NCI-H460 (cell line): ENCODE measurements at regions not wholly inside any gene's neighbourhood (a gene's known extent, or its start where the extent isn't known, plus 50 kb on each side); places are given as distances from the start of the nearest gene placed in this dataset.
A peak's percentile ranks its signal among the peaks of the same experiment; 100 is the strongest.

ENCODE experiments used
- DNase-seq: peaks from one replicate; pipeline ENCODE4 v3.0.0-alpha.2; 2016; ENCODE audit warnings: low read depth; ENCODE audit errors: extremely low read depth

DNA sequence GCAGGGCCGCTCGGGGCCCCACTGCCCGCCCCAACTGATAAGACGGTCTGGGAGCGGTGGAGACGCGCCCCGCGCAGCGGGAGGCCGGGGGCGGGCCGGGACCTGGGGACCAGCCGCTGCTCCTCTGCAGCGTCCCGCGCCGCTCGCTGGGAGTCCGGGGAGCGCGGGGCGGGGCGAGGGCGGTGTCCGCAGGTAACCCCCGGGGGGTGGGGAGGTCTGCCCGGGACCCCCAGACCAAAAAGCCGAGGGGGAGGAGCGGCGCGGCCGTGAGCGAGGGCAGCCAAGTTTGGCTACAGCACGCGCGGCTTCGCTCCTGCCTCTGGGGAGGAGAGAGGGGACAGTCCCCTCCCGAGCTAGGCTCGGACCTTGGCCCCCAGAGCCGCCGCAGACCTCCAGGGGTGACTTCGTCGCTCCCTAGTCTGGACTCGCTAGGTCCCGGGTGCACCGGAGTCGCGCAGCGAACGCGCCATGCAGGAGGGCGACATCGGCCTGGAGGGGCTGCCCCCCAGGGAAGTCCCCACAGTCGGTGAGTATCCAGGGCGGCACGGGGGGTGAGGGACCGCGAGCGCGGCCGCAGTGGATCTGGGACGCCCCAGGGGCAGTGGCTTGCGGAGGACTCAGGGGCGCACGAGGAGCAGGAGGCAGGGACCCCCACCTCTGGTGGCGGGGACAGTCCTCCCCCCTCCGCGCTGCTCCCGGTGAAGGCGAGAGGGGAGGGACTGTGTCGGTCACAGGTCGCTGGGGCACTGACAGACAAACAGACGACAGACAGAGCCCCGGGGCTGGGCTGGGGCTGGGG lies 92.3 kb upstream of the ANO1 start:
- no peak for DNase-seq

- DNase-seq = no peak
Observed at GRCh38 chr11:69986440-69986787, 91.7 kb upstream of the ANO1 start.

DNA sequence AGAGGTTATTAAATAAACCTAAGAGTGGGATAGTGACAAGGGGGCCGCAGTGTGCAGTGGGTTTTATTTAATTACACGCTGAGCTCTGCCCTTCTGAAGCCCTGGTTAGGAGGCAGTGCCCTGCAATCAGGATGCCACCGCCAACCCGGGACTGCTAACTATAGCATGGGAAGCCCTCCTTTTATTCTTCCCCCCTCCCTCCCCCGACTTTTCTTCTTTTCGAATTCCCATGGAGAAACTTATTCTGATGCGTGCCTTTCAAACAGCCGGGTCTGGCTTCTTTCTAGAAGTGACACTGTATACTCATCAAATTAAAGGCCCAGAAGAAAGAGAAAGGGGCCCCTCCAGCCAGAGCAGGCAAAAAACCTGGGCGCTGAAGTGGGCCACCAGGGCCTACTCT lies 91.3 kb upstream of the ANO1 start:
- no peak for DNase-seq

DNA sequence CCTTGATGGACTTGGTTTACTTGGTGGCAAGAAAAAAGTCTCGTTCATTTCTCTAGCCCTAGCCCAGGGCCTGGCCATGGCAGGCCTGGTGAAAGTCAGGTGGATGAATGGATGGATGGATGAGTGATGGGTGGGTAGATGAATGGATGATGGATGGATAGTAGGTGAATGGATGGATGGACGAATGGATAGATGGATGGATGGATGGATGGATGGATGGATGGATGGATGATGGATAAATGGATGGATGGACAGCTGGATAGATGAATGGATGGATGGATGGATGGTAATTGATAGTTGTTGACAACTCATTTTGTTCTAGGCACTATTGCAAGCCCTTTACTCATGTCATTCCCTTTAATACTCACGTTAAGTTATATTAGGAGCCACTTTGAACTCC lies 86.1 kb upstream of the ANO1 start:
- DNase-seq = no peak

- DNase-seq = no peak
Observed at GRCh38 chr11:69992943-69993694, 85.0 kb upstream of the ANO1 start.

- no peak for DNase-seq
Observed at GRCh38 chr11:69994810-69995209, 83.3 kb upstream of the ANO1 start.

DNA sequence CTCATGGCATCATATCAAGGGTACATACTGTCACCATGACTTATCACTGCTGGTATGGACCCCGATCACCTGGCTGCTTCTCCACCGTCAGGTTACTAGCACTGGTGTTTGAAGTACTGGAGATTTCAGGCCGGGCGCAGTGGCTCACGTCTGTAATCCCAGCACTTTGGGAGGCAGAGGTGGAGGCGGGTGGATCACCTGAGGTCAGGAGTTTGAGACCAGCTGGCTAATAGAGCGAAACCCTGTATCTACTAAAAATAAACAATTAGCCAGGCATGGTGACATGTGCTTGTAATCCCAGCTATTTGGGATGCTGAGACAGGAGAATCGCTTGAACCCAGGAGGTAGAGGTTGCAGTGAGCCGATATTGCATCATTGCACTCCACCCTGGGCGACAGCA lies 82.4 kb upstream of the ANO1 start:
- no peak for DNase-seq

DNA sequence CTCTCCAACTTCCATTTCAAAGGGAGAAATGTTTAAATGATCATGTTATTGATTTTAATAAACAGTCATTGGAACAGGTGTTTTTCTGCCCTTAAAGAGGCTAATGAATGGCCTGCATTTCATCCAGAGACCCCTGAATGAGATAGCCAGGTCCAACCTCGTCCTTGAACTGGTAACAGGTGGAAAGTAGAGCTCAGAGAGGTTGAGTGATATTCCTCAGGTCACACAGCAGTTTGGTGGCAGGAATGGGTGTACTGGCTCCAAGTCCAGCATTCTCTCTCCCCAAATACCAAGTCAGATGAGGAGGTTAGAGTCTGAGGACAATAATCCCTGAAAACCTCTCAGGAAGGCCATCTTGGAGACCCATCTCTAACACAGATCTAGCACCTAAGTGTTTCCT lies 81.7 kb upstream of the ANO1 start:
- DNase-seq = no peak

- no peak for DNase-seq
Observed at GRCh38 chr11:69997352-69997751, 80.8 kb upstream of the ANO1 start.

- no peak for DNase-seq
Observed at GRCh38 chr11:69999721-70000120, 78.4 kb upstream of the ANO1 start.

DNA sequence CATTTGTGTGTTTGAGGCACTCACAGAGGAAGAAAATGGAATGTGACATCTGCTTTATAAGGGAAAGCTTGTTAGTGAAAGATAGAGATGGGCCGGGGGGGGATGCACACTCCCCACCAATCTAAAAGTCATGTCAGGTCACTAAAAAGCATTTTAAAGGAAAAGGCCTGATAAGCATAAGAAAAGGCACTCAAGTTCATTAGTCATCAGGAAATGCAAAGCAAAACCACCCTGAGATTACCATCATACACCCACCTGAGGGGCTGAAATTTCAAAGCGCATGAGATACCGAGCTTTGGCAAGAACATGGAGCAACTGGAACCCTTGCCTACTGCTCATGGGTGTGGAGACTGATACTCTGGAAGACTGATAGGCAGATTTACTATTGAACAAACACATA lies 77.9 kb upstream of the ANO1 start:
- DNase-seq = no peak

GRCh38 chr11:70001246-70001645 lies 76.9 kb upstream of the ANO1 start:
- no peak for DNase-seq

DNA sequence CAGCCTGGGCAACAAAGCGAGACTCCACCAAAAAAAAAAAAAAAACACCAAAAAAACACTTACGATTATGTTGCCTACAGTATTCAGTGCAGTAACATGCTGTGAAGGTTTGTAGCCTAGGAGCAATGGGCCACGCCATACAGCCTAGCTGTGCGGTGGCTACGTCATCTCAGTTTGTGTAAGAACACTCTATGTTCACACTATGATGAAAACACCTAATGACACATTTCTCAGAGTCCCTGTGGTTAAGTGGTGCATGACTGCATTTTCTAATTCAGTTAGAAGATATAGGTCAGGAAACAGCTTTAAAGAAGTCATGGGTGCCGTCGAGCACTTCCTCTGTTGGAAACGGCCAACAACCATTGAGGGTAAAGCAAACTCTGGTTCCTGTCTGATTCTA lies 75.7 kb upstream of the ANO1 start:
- peak; percentile 28 for DNase-seq

DNA sequence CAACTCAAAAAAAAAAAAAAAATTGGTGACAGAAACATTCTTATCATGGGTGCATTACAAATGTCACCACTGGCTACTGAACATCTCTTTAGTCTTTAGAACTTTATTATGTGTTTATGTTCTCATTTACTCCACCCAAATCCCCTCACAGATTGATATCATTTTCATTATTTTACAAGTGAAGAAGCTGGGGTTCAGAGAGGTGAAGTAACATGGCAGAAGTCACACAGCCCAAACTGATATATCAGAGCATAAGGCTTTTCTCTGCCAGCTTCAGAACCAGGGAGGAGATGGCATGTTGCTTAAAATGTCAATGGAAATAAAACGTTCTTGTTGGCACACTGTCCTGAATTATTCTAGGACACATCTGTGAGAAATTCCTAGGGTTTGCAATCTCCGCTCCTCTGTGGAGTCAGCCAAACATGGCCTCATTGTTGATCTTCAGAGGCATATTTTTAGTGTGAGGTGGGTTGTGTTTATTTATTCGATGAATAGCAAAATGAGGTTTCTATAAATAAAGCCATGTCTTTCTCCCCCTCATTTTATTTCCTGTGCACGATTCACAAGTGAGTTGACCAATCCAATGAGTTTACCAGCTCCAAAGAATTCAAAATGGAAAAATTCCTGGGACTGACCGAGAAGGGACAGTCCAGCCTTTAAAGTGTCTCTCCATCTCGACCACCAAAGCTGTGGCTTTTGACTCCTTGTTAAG lies 72.9 kb upstream of the ANO1 start:
- DNase-seq = peak; percentile 51

DNA sequence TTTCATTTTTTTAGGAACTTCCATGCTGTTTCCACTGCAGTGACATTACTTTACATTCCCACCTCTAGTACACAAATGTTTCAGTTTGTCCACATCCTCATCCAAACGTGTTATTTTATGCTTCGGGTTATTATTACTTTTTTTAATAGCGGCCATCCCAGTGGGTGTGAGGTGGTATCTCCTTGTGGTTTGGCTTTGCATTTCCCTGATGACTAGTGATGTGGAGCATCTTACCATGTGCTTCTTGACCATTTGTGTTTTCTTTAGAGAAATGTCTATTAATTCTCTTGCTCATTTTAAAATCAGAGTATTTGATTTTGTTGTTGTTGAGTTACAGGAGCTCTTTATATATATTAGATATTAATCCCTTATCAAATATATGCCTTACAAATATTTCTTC lies 70.3 kb upstream of the ANO1 start:
- no peak for DNase-seq

DNA sequence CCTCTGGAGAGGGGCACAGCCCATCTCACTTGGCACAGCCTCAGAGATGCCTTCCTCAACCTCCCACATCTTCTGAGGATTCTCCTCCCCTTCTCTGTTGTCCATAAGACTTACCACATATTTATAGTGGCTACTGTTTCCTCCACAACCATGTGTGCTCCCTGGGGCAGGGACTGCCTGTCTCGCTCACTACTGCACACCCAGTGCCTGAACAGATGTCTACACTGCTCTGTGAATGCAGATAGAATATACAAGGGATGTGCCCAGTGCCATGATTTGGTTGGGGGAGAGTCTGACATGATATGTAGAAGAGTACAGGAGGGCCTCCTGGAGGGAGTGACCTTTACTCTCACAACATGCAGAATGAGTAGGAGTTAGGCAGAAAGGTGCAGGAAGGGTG lies 67.3 kb upstream of the ANO1 start:
- no peak for DNase-seq

DNA sequence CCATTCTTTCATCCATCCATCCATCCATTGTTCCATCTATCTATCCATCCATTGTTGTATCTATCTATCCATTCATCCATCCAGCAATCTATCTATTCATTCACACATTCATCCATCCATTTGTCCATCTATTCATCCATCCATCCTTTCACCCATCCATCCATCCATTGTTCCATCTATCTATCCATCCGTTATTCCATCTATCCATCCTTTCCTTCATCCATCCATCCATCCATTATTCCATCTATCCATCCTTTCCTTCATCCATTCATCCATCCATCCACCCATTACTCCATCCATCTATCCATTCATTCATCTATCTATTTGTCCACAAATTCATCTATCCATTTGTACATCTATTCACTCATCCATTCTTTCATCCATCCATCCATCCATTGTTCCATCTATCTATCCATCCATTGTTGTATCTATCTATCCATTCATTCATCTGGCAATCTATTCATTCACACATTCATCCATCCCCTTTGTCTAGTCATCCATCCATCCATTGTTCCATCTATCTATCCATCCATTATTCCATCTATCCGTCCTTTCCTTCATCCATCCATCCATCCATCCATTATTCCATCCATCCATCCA lies 65.9 kb upstream of the ANO1 start:
- no peak for DNase-seq

GRCh38 chr11:70014291-70014690 lies 63.8 kb upstream of the ANO1 start:
- no peak for DNase-seq

GRCh38 chr11:70016666-70017367 lies 61.3 kb upstream of the ANO1 start:
- no peak for DNase-seq

GRCh38 chr11:70018816-70019215 lies 59.3 kb upstream of the ANO1 start:
- no peak for DNase-seq

- no peak for DNase-seq
Observed at GRCh38 chr11:70019576-70020011, 58.5 kb upstream of the ANO1 start.
